ENCODE measurements at regions not wholly inside any gene's neighbourhood (a gene's known extent, or its start where the extent isn't known, plus 50 kb on each side); places are given as distances from the start of the nearest gene placed in this dataset.

DNA sequence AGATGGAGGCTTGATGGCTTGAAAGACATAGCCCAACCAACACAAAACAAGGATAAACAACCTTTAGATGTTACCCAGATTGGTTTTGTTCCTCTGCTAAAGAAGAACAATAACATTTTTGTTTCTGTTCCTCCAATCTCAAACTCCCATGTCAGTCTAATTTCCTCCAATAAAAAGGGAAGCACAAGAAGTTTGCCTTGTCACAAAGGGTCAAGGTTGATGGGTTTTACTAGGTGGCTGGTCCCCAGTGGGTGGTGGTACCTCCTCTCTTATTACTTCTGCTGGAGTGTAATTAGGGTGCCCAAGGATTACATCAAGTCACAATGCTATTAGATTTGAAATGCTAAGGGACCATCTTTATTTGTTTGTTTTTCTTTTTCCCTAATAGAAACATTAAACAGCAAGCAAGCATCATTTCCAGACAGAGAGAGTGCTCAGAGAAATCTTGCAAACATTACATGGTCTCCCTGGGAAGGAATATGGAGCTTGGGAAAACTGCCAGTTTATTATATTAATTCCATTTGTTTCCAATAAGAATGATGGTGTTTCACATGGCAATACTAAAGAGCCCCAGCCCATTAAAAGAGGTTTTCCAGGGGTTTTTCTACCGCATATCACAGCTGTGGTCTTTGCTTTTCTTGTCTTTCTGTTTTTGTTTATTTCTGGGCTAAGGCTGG is 78.3 kb upstream of the AOAH start:
- no peak for DNase-seq (ENCODE audit: low read depth)

DNA sequence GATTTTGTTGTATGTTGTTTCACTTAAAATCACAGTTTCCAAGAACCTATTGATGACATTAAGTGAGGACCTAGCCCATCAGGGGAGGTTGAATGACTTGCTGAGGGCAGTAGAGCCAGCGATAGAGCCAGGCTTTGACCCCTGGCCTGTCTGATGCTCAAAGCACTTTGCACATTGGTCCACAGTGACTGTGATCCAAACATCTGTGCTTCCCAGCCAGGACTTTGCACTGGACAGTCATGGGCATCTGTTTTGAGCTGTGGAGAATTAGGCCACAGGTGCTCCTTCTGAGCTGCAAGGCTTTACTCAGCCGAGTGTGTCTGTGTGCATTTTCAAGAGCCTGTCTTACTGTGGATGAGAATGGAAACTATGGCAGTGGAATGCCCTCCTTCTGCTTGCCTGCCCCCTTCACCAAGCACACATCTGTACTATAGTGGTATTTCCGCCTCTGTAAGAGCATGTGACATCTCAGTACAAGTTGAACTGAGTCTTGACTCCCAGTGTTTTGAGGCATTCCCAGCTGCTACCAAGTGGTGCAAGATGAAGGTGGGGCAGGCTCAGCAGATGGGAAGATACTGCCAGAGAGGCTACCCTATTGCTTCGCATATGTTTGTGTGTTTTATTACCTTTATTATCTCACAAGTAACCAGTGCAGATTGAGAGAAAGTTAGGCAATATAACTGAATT is 72.7 kb upstream of the AOAH start:
- no peak for DNase-seq (ENCODE audit: low read depth)

DNA sequence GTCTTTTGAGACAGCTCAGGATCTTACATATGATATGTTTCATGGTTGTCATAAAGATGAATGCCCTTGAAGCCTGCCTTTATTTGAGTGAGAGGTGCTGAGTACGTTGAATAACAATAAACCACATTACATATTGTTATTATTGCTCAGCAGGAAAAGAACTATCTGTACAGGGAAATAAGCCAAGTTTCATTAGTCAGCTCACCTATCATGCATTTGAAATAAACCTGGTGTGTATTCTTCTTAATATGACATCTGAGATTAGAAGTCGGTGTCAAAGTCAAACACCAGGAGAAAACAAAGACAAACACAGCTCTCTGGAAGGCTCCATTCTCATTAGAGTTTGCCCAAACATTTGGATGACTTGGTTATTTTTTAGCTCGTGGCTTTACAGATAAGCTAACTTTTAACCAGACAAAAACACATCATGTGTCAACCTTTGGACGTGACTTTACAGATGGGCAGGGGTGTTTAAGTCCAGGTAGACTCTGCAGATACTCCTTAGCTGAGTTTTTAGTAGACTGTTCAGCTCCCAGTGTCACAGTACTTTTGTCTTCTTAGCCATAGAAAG is 71.2 kb upstream of the AOAH start:
- no peak for DNase-seq (ENCODE audit: low read depth)

DNA sequence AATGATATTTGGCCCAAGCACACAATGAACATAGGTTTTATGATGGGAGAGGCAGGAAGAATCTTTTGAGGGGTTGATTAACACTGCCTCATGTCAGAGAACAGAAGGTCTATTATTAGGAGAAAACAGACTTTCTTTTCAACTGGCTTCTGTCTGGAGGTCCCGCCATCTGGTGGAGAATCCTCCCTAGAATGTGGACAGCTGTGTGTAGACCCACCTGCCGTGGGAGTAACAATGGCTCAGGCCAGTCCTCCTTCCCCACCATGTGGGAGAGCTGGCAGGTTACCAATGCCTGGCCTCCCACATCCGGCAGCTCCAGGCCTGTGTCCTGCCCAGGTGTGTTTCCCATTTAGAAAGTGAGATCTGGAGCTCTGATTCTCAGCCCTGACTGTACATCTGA is 70.4 kb upstream of the AOAH start:
- DNase-seq (ENCODE audit: low read depth), result no peak

DNA sequence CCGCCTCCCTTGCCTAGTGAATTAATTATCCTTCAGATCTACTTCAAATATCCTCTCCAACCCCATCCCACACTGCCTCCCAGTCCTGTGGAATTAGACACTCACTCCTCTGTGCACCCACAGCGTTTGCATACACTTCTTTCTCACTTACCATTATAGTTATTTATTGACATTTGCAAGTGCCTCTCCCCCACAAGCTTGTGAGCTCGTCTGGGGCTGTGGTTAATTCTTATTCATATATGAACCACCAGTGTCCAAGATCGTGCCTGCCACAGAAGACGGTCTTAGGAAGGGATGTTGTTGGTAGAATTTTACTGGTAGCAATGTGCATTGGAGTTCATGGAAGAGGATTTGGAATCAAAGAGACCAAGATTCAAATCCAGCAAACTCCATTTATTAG is 68.1 kb upstream of the AOAH start:
- DNase-seq (ENCODE audit: low read depth), result no peak

DNA sequence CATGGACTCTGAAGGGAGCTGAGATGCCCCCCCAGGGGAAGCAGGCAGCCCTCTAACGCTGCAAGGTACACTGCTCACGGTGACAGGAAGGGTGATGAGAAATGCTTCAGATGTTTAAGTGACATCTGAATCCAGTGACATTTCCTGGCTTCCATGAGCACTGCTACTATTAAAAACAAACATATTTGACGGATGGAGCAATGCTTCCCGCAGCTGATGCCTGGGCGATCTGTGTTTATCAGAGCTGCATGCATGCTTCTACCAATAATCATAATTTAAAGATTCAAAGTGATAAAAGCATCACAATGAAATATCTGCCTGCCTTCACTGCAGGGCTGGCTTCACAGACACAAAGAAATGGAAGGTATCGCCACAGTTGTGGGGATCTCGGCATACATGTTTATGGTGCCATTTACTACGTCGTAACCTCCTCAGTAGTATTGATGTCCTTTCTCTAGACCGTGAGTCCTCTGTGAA is 66.1 kb upstream of the AOAH start:
- DNase-seq (ENCODE audit: low read depth), result no peak

DNA sequence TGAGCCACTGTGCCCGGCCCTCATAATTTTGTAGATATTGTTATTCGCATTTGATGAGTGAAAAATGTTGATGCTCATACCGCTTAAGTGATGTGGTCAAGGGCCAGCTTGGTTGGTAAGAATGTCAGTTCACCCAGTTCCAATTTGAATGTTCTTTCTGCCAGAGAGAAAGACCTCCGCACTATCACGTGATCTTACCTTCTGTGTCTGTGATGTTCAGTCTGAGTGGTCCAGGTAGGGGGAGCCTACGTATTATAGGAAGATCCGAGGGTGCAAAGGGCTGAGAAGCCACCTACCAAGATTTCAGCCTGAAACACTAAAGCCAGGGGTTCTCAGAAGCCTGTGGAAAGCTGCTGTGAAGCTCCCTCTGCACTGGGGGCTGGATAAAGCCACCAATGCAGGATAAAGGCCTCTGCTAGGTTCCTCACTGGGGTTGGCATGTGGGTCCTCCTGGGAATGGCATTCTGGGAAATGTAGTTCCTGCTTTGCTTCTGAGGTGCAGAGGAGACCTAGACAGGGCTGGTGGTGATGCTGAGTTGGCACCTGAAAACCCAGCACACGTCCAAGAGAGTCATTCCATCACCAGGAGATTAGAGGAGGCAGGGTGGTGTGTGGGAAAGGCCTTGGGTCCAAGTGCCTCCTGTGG is 64.7 kb upstream of the AOAH start:
- no peak for DNase-seq (ENCODE audit: low read depth)

DNA sequence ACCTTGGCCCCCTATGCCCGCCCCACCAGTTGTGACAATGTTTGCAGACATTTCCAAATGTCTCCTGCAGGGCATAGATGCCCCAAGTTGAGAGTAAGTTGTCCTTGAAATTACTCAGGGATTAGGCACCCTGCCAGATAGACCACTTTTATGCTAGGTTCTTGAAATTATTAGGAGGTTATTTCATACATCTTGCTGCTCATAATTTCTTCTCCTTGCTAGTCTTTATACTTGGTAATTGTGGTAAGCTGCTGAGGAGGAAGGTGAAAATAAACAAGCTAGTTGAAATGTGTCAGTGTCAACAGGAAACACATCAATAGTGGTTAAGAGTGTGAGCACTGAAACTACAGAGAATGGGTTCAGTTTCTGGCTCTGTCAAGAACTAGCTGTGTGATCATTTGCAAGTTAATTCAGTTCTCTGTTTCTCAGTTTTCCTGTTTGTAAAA is 63.7 kb upstream of the AOAH start:
- no peak for DNase-seq (ENCODE audit: low read depth)

DNA sequence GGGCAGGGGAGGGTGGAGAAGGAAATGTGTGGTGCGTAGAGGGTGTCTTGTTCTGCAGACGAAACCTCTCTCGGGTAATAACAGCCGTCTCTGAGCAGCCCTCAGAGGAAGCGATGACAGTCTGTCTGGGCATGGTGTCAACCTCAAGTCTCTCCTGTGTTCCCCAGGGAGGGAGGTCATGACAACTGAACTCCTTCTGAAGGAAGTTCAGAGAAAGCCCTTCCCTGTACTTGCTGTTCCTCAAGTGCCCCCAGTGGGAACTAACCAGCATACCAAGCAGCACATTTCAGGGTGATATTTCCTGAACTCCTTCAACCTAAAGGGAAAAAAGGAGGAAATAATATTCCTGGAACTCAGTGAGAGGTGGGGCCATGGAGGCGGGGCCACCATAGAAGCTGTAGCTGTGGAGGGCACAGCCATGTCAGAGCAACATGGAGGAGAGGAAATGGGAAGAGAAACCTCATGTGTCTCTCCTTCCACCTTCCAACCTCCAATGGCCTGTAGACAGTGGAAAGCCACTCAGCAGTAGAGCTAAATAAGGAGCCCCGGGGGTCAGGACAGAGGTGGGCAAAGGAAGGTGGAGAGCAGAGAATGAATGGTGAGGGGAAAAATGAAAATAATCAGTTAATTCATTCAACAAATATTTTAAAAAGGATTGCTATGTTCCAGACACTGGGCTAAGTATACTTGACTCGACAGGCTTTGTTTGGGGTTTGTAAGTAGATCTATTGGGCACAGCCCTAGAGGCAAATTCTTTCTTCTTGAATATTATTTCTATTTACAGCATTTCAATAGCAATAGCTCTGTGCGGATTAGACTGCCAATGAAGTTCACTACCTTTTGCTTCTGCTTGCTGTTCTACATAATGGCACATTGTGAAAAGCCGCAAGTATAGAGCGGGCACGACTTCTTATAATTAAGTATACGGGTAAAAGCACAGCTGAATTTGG is 61.0 kb upstream of the AOAH start:
- DNase-seq (ENCODE audit: low read depth), result peak; percentile 57

DNA sequence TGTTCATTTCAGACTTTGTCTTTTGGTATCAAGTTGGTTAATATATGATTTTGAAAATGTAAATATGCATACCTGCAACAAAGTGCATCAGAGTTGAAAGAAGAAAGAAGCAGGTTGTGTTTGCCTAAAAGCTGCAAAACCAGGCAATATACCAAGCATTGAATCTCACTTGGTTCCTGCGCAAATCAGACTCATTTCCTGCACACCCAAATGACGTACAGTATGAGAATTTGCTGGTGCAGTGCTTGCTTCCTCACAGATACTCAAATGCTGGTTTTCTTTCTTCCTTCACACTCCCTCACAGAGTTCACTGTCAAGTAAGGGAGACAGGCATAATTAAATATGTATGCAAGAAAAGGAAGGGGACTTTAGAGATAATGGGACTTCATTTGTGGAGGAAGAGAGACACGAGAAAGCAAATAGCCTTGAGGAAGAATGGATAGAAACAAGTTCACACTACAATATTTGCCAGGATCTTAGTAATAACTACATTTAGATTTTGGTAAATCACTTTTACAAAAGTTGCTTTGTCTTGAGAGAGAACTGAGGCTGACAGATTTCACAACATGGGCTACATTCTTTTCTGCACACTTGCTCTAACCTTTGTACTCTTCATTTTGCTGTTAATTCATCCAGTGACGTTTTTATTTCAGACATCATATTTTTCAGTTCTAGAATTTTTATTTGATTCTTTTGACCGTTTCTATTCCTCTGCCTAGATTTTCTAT is 56.9 kb upstream of the AOAH start:
- no peak for DNase-seq (ENCODE audit: low read depth)

DNA sequence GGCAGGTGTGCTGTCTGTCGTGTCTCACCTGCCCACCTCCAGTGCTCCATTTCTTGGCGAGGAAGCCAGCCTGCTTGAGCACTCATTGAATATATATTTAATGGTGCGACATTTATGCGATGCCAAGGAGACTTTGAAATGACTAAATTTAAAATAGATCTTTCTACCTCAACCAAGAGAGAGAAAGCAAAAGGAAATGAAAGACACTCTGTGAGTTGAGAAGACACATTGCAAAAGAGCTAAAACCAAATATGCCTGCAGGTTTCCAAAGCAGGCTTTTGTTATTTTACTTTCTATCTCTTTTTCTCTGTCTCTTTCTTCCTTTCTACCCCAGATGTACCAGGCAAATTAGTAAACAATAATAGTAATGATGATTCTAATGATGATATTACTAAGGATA is 53.6 kb upstream of the AOAH start:
- DNase-seq (ENCODE audit: low read depth), result no peak

DNA sequence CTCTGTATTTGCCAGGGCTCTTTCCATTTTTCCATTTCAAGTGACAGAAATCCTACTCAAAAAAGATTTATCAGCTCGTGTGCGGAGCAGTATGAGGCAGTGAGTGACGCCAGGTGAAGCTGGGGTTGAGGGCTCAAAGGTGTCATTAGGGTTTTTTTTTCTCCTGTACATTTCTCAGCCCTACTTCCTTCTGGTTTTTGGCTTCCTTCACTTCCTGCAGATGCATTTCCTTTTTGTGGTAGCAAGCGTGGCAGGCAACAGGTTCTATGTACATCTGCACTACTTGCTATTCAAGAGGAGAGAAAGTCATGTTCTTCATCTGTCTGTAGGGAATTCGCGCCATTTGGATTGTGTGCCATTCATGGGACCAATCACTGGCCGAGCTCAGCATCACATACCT is 52.8 kb upstream of the AOAH start:
- no peak for DNase-seq (ENCODE audit: low read depth)

DNA sequence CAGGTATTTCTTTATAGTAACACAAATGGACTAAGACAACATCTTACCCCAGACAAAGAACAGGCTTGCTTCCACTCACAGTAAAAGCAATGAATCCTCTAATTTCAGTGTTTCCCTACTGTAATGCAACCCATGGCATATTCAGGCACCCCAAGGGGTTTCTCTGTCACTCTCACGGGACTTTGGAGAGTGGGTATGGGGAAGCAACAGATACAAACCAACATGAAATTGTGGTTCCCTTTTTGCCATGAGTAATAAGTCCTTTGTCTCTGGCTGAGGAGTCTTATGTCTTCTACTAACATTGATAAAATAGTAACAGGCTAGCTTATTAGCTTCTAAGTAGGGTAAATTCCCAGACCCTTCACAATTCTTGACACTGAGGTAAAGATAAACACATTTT is 51.4 kb upstream of the AOAH start:
- DNase-seq (ENCODE audit: low read depth), result no peak

DNA sequence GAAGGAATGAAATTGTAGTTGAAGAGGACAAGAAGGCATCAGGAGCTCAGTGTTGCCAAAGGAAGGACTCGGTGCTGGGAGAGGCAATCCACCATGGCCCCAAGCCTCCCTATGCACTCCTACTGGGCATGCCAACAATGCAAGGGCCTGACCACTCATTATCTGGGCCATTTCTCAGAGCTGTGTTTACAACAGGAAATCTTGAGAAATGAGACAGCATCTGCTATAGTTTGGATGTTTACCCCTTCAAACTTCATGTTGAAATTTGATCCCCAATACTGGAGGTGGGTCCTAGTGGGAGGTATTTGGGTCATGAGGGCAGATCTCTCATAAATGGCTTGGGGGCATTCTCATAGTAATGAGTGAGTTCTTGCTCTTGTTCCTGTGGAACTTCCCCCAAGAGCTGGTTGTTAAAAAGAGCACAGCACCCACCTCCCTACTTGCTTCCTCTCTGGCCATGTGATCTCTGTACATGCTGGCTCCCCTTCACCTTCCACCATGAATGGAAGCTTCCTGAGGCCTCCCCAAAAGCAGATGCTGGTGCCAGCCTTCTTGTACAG is 50.8 kb upstream of the AOAH start:
- no peak for DNase-seq (ENCODE audit: low read depth)

Measured in stimulated activated CD8-positive, alpha-beta memory T cell treated with anti-CD3 and anti-CD28 coated beads, Interleukin-4, amount 100 ng/mL, for 24 hours (primary cell).